ENCODE measurements at regions not wholly inside any gene's neighbourhood (a gene's known extent, or its start where the extent isn't known, plus 50 kb on each side); places are given as distances from the start of the nearest gene placed in this dataset.

- Histone ChIP-seq H3K4me3 (ENCODE audit: extremely low read depth in 1 of 4, insufficient read depth in 2 of 4, low read depth in 3 of 4, low read length in 4 of 4) (no peak overlapping the region), H3K4me1 (replicated peaks in 1 of 4; ENCODE audit: control insufficient read depth in 3 of 4, insufficient read depth in 4 of 4, low read length in 3 of 4) (peaks cover 0 to 5% (median 0%) of the 10 kb centered on the region in 4 experiments; a peak in 3 of 7 replicates), H3K79me2 (ENCODE audit: control insufficient read depth in 1 of 2, insufficient read depth in 2 of 2, low read length in 2 of 2) (no peaks in the 10 kb centered on the region), H3K56ac (replicated peaks; ENCODE audit: insufficient read length, low read depth, low read length) (no peak overlapping the region), H3K79me1 (ENCODE audit: low read depth, low read length) (no peaks in the 10 kb centered on the region), H3K27me3 (replicated peaks in 1 of 4; ENCODE audit: control insufficient read depth in 3 of 4, extremely low read depth in 1 of 4, insufficient read depth in 3 of 4, low read length in 3 of 4) (no peaks in the 10 kb centered on the region), H2BK15ac (ENCODE audit: low read length) (no peak overlapping the region), H2BK12ac (ENCODE audit: low read depth, low read length) (no peak overlapping the region), H3K36me3 (ENCODE audit: control insufficient read depth in 2 of 4, insufficient read depth in 4 of 4, low read length in 3 of 4) (no peaks in the 10 kb centered on the region), H3K14ac (ENCODE audit: insufficient read length) (no peak overlapping the region), H3K9ac (replicated peaks in 1 of 4; ENCODE audit: extremely low read depth in 1 of 4, low read depth in 3 of 4, low read length in 3 of 4) (no peak overlapping the region), H3K9me3 (ENCODE audit: insufficient read depth in 2 of 2, low read depth in 1 of 2, low read length in 1 of 2) (no peaks in the 10 kb centered on the region), H4K5ac (ENCODE audit: insufficient read length, low read depth, low read length) (no peak overlapping the region), H3K4me2 (ENCODE audit: insufficient read depth in 1 of 2, low read depth in 2 of 2, low read length in 2 of 2) (no peak overlapping the region), H2AFZ (ENCODE audit: low read length) (no peak overlapping the region), H4K91ac (replicated peaks; ENCODE audit: insufficient read length, low read length) (no peak overlapping the region), H3K23me2 (ENCODE audit: low read depth, low read length) (no peaks in the 10 kb centered on the region), H3K18ac (ENCODE audit: extremely low read depth, low read length) (no peak overlapping the region), H4K8ac (ENCODE audit: extremely low read depth, insufficient read depth, low read length) (no peak overlapping the region), H2BK20ac (ENCODE audit: low read length) (no peak overlapping the region), H3K23ac (ENCODE audit: insufficient read length) (no peak overlapping the region), H2BK120ac (replicated peaks; ENCODE audit: low read depth, low read length) (no peak overlapping the region), H2AK5ac (ENCODE audit: low read depth, low read length) (no peak overlapping the region), H3K4ac (replicated peaks; ENCODE audit: insufficient read length, low read depth, low read length) (no peak overlapping the region), H3K27ac (ENCODE audit: low read depth, low read length) (no peak overlapping the region), H4K20me1 (replicated peaks in 1 of 2; ENCODE audit: control insufficient read depth in 1 of 2, insufficient read depth in 2 of 2, low read length in 2 of 2) (no peaks in the 10 kb centered on the region), H2BK5ac (ENCODE audit: low read depth, low read length) (no peak overlapping the region)
- WGBS, 2 experiments (ENCODE audit: extremely low coverage in 1 of 2, insufficient coverage in 1 of 2, insufficient read length in 1 of 2, insufficient replicate concordance in 2 of 2, low coverage in 1 of 2, low lambda C conversion rate in 2 of 2, missing lambda C conversion rate in 1 of 2): 92% methylated on average over 1 of the region's 1 CpG; no CpG with 5 or more reads in 1 of the 2 experiments
- DNase-seq (ENCODE audit: low read depth in 1 of 2, low spot score in 2 of 2): no peak
- FAIRE-seq: no peak
- ChIA-PET CTCF (ENCODE audit: partially characterized antibody) (interaction anchor here (0.6 kb wide), 1 partner anchor 429 kb away, joined by 3 read pairs; no protein-coding TSS in a partner anchor), POLR2A (ENCODE audit: partially characterized antibody) (interaction anchor here (0.6 kb wide), 1 partner anchor 456 kb away, joined by 4 read pairs; no protein-coding TSS in a partner anchor)
- TF ChIP-seq SAP30 (IDR thresholded peaks at IDR 0.05; ENCODE audit: insufficient read depth, insufficient replicate concordance, low read length): no peak
- TF ChIP-seq JUND (IDR thresholded peaks at IDR 0.05; ENCODE audit: low read length): no peak
- no peak for TF ChIP-seq CBX8 (IDR thresholded peaks at IDR 0.05; ENCODE audit: borderline replicate concordance, low read depth, low read length)
- TF ChIP-seq TEAD4 (IDR thresholded peaks at IDR 0.05; ENCODE audit: low read depth, low read length): no peak
- TF ChIP-seq TCF12 (IDR thresholded peaks at IDR 0.05; ENCODE audit: low read depth, low read length): no peak
- no peak for TF ChIP-seq SP4 (IDR thresholded peaks at IDR 0.05; ENCODE audit: low read length)
- no peak for TF ChIP-seq CTCF (IDR thresholded peaks at IDR 0.05; ENCODE audit: control extremely low read depth in 1 of 3, insufficient read depth in 1 of 3, low read depth in 1 of 3, low read length in 3 of 3)
- no peak for TF ChIP-seq ASH2L (IDR thresholded peaks at IDR 0.05; ENCODE audit: low read length)
- TF ChIP-seq SIX5 (IDR thresholded peaks at IDR 0.05; ENCODE audit: low read depth, low read length): no peak
- no peak for TF ChIP-seq SRF (IDR thresholded peaks at IDR 0.05; ENCODE audit: low read depth, low read length)
- no peak for TF ChIP-seq RNF2 (IDR thresholded peaks at IDR 0.05; ENCODE audit: borderline replicate concordance, low read depth, low read length, missing control alignments, poor library complexity, severe bottlenecking)
- TF ChIP-seq KDM5A (IDR thresholded peaks at IDR 0.05; ENCODE audit: low read length): no peak
- no peak for TF ChIP-seq YY1 (IDR thresholded peaks at IDR 0.05; ENCODE audit: low read depth, low read length)
These were observed 208.4 kb upstream of the PTBP2 start for GRCh38 chr1:96513136-96513535.

Measured in H1 (cell line).